MM.1S (cell line): ENCODE measurements at regions not wholly inside any gene's neighbourhood (a gene's known extent, or its start where the extent isn't known, plus 50 kb on each side); places are given as distances from the start of the nearest gene placed in this dataset.

Source experiments
- CTCF ChIP-seq: fragments of 300-600 bp; sonication (generic); IDR thresholded peaks from 2 replicates; pipeline ENCODE4 v1.5.1; 2016; ENCODE audit warnings: antibody characterized with exemption, low read length, mixed read lengths
- EZH2 ChIP-seq: fragments of 300-600 bp; sonication (generic); optimal IDR thresholded peaks from 2 replicates; pipeline ENCODE3; 2017; ENCODE audit warnings: low read depth, mild to moderate bottlenecking, antibody characterized with exemption, low read length, mixed read lengths
- EZH2phosphoT487 ChIP-seq: fragments of 300-600 bp; sonication (generic); IDR thresholded peaks from 2 replicates; pipeline ENCODE4 v1.6.1; 2018; ENCODE audit warnings: antibody characterized with exemption, low read length

DNA sequence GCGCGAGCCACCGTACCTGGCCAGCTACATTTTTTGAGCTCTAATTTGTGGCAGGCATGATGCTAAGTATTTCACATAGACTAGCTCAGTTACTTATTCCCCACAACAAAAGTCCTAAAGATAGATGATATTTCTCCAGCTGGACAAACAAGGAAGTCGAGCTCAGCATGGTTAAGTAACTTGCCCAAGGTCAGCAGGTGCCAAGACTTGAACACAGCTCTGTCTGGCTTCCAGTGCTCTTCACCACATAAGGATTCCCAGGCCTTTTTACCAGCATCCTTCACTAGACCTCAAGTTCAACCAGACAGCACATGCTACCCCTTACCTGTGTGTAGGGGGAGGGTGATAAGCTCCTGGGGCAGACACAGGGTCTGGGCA is 177.3 kb upstream of the NCAM1 start:
- TF ChIP-seq CTCF (no peak), EZH2 (no peak), EZH2phosphoT487 (no peak)
